HG03025 (cell line): ENCODE measurements at regions not wholly inside any gene's neighbourhood (a gene's known extent, or its start where the extent isn't known, plus 50 kb on each side); places are given as distances from the start of the nearest gene placed in this dataset.

Experiments used
- ATAC-seq: cut with Tn5 transposase; IDR thresholded peaks from one replicate; pipeline ENCODE4 v1.9.1; 2021; ENCODE audit warnings: mild to moderate bottlenecking, moderate library complexity; ENCODE audit not compliant: unreplicated experiment, low FRiP score

- no peak for ATAC-seq
Measured at GRCh38 chr18:38930881-38931753, 1365.5 kb upstream of the CELF4 start.

- no peak for ATAC-seq
Measured at GRCh38 chr18:38923540-38923939, 1357.9 kb upstream of the CELF4 start.

GRCh38 chr18:38923126-38923525 is 1357.5 kb upstream of the CELF4 start:
- no peak for ATAC-seq

GRCh38 chr18:38909972-38910371 is 1344.4 kb upstream of the CELF4 start:
- ATAC-seq, result no peak

- no peak for ATAC-seq
Measured at GRCh38 chr18:38902796-38903195, 1337.2 kb upstream of the CELF4 start.

GRCh38 chr18:38900445-38900844 is 1334.8 kb upstream of the CELF4 start:
- ATAC-seq, result no peak

- no peak for ATAC-seq
Measured at GRCh38 chr18:38900031-38900430, 1334.4 kb upstream of the CELF4 start.

GRCh38 chr18:38899252-38899651 is 1333.7 kb upstream of the CELF4 start:
- ATAC-seq, result no peak

- no peak for ATAC-seq
Measured at GRCh38 chr18:38898167-38898566, 1332.6 kb upstream of the CELF4 start.

GRCh38 chr18:38895560-38895959 is 1330.0 kb upstream of the CELF4 start:
- no peak for ATAC-seq

- ATAC-seq, result no peak
Measured at GRCh38 chr18:38887671-38888020, 1322.0 kb upstream of the CELF4 start.

- no peak for ATAC-seq
Measured at GRCh38 chr18:38886861-38887670, 1321.5 kb upstream of the CELF4 start.

- no peak for ATAC-seq
Measured at GRCh38 chr18:38886235-38886634, 1320.6 kb upstream of the CELF4 start.

GRCh38 chr18:38884050-38884449 is 1318.5 kb upstream of the CELF4 start:
- ATAC-seq, result no peak

GRCh38 chr18:38883111-38883510 is 1317.5 kb upstream of the CELF4 start:
- ATAC-seq, result no peak

- no peak for ATAC-seq
Measured at GRCh38 chr18:38879871-38880270, 1314.3 kb upstream of the CELF4 start.

GRCh38 chr18:38872342-38872741 is 1306.7 kb upstream of the CELF4 start:
- ATAC-seq, result no peak

GRCh38 chr18:38868757-38869156 is 1303.2 kb upstream of the CELF4 start:
- no peak for ATAC-seq

GRCh38 chr18:38867680-38868079 is 1302.1 kb upstream of the CELF4 start:
- no peak for ATAC-seq

GRCh38 chr18:38851526-38851925 is 1285.9 kb upstream of the CELF4 start:
- no peak for ATAC-seq

GRCh38 chr18:38847326-38847725 is 1281.7 kb upstream of the CELF4 start:
- ATAC-seq, result no peak

- no peak for ATAC-seq
Measured at GRCh38 chr18:38843291-38843690, 1277.7 kb upstream of the CELF4 start.
